Type B pancreatic cell (in vitro differentiated cells): ENCODE measurements at regions not wholly inside any gene's neighbourhood (a gene's known extent, or its start where the extent isn't known, plus 50 kb on each side); places are given as distances from the start of the nearest gene placed in this dataset.
"Not testable (repeated sequence)": the region's sequence is repeated elsewhere in the genome, so short reads cannot be mapped to it uniquely, and the experiment has no call there.

Source experiments
- DNase-seq: peaks from one replicate; pipeline ENCODE4 v3.0.0; 2021; ENCODE audit warnings: mixed read lengths; ENCODE audit not compliant: unreplicated experiment; ENCODE audit errors: extremely low spot score
- H3K27ac Mint-ChIP-seq: 2 replicates; pipeline ENCODE4 v1.8.0; 2021; ENCODE audit warnings: mild to moderate bottlenecking, mixed read lengths
- H3K27me3 Mint-ChIP-seq: 2 replicates; pipeline ENCODE4 v1.8.0; 2021; ENCODE audit warnings: mixed read lengths
- H3K36me3 Mint-ChIP-seq: 2 replicates; pipeline ENCODE4 v1.8.0; 2021; ENCODE audit warnings: mixed read lengths
- H3K4me1 Mint-ChIP-seq: one replicate; pipeline ENCODE4 v1.8.0; 2021; ENCODE audit warnings: mixed read lengths; ENCODE audit not compliant: unreplicated experiment
- H3K4me3 Mint-ChIP-seq: 2 replicates; pipeline ENCODE4 v1.8.0; 2021; ENCODE audit warnings: mild to moderate bottlenecking, mixed read lengths
- H3K9me3 Mint-ChIP-seq: 2 replicates; pipeline ENCODE4 v1.8.0; 2021; ENCODE audit warnings: mixed read lengths
- CTCF ChIP-seq: fragments of 200-600 bp; sonication (generic); conservative IDR thresholded peaks from 2 replicates; pipeline ENCODE4 v1.5.0; 2021; ENCODE audit warnings: antibody characterized with exemption, mild to moderate bottlenecking

GRCh38 chr9:106172265-106172664, 477.9 kb downstream of the TMEM38B start:
- H3K9me3 Mint-ChIP-seq: no peaks in the 10 kb centered on the region
- no peaks in the 10 kb centered on the region for H3K36me3 Mint-ChIP-seq
- H3K4me1 Mint-ChIP-seq: no peaks in the 10 kb centered on the region
- no peaks in the 10 kb centered on the region for H3K27me3 Mint-ChIP-seq
- H3K4me3 Mint-ChIP-seq: no peak overlapping the region
- no peak for DNase-seq
- H3K27ac Mint-ChIP-seq: no peak overlapping the region
- no peak for TF ChIP-seq CTCF

GRCh38 chr9:106174346-106174745, 480.0 kb downstream of the TMEM38B start:
- TF ChIP-seq CTCF: no peak
- H3K4me3 Mint-ChIP-seq: no peak overlapping the region
- H3K4me1 Mint-ChIP-seq: no peaks in the 10 kb centered on the region
- no peaks in the 10 kb centered on the region for H3K27me3 Mint-ChIP-seq
- H3K36me3 Mint-ChIP-seq: no peaks in the 10 kb centered on the region
- no peak for DNase-seq
- no peaks in the 10 kb centered on the region for H3K9me3 Mint-ChIP-seq
- no peak overlapping the region for H3K27ac Mint-ChIP-seq

- DNase-seq: no peak
- Mint-ChIP-seq H3K4me3 (no peak overlapping the region), H3K4me1 (no peaks in the 10 kb centered on the region), H3K27ac (no peak overlapping the region), H3K36me3 (no peaks in the 10 kb centered on the region), H3K27me3 (no peaks in the 10 kb centered on the region), H3K9me3 (no peaks in the 10 kb centered on the region)
- TF ChIP-seq CTCF: no peak
Measured at GRCh38 chr9:106177216-106177615, 482.9 kb downstream of the TMEM38B start.

- Mint-ChIP-seq H3K4me1 (no peaks in the 10 kb centered on the region), H3K4me3 (no peak overlapping the region), H3K27ac (no peak overlapping the region), H3K36me3 (no peaks in the 10 kb centered on the region), H3K27me3 (no peaks in the 10 kb centered on the region), H3K9me3 (no peaks in the 10 kb centered on the region)
- TF ChIP-seq CTCF: no peak
- no peak for DNase-seq
Measured at GRCh38 chr9:106179191-106179590, 484.9 kb downstream of the TMEM38B start.

GRCh38 chr9:106203815-106204516, 509.6 kb downstream of the TMEM38B start:
- H3K4me1 Mint-ChIP-seq, H3K27me3 Mint-ChIP-seq, H3K27ac Mint-ChIP-seq, H3K9me3 Mint-ChIP-seq, DNase-seq, H3K4me3 Mint-ChIP-seq, H3K36me3 Mint-ChIP-seq: not testable (repeated sequence)

GRCh38 chr9:106207298-106207697, 513.0 kb downstream of the TMEM38B start:
- no peak overlapping the region for H3K27ac Mint-ChIP-seq
- no peaks in the 10 kb centered on the region for H3K27me3 Mint-ChIP-seq
- no peak for DNase-seq
- H3K9me3 Mint-ChIP-seq: peaks cover 10% of the 10 kb centered on the region
- TF ChIP-seq CTCF: no peak
- no peaks in the 10 kb centered on the region for H3K4me1 Mint-ChIP-seq
- H3K36me3 Mint-ChIP-seq: peaks cover 6% of the 10 kb centered on the region
- H3K4me3 Mint-ChIP-seq: no peak overlapping the region
